Mesothelial cell of epicardium (in vitro differentiated cells): ENCODE measurements at regions not wholly inside any gene's neighbourhood (a gene's known extent, or its start where the extent isn't known, plus 50 kb on each side); places are given as distances from the start of the nearest gene placed in this dataset.
"Not testable (repeated sequence)": the region's sequence is repeated elsewhere in the genome, so short reads cannot be mapped to it uniquely, and the experiment has no call there.

Experiments
- DNase-seq, 2 experiments: peaks; one replicate each; pipeline ENCODE4 v3.0.0; 2021; ENCODE audit warnings: low spot score in 2 of 2; ENCODE audit not compliant: unreplicated experiment in 2 of 2
- H3K27ac Mint-ChIP-seq: 2 replicates; pipeline ENCODE4 v1.8.0; 2021; ENCODE audit warnings: mixed read lengths
- H3K27me3 Mint-ChIP-seq: 2 replicates; pipeline ENCODE4 v1.8.0; 2021; ENCODE audit warnings: low read depth, mixed read lengths
- H3K36me3 Mint-ChIP-seq: 2 replicates; pipeline ENCODE4 v1.8.0; 2021; ENCODE audit warnings: mixed read lengths
- H3K4me1 Mint-ChIP-seq: 2 replicates; pipeline ENCODE4 v1.8.0; 2021; ENCODE audit warnings: mixed read lengths
- H3K4me3 Mint-ChIP-seq: 2 replicates; pipeline ENCODE4 v1.8.0; 2021; ENCODE audit warnings: mild to moderate bottlenecking, moderate library complexity, mixed read lengths
- H3K9me3 Mint-ChIP-seq: 2 replicates; pipeline ENCODE4 v1.8.0; 2021; ENCODE audit warnings: mixed read lengths
- TF ChIP-seq, protein P1 (sequence below): fragments of 200-600 bp; sonication (generic); IDR thresholded peaks from one replicate; pipeline ENCODE4 v1.5.0; 2021; ENCODE audit warnings: antibody characterized with exemption; ENCODE audit not compliant: unreplicated experiment

DNA sequence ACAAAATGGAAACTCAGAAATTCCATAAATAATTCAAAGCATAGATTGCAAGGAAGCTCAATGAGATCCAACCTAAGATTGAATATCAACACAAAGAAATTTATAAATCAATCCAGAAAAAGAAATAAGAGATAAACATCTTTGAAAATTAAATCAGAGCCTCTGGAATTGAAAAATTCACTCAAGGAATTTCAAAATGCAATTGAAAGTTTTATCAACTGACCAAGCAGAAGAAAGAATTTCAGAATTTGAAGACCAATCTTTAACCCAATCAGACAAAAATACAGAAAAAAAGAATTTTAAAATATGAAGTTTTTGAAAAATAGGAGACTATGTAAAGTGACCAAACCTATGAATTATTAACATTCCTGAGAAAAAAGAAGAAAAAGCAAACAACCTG, 134.1 kb downstream of the GASK1B start:
- Mint-ChIP-seq H3K4me3 (no peak overlapping the region), H3K9me3 (peaks cover 35% of the 10 kb centered on the region), H3K27ac (no peak overlapping the region), H3K27me3 (no peaks in the 10 kb centered on the region), H3K36me3 (peaks cover 3% of the 10 kb centered on the region), H3K4me1 (peaks cover 11% of the 10 kb centered on the region)
- TF ChIP-seq, protein P1, sequence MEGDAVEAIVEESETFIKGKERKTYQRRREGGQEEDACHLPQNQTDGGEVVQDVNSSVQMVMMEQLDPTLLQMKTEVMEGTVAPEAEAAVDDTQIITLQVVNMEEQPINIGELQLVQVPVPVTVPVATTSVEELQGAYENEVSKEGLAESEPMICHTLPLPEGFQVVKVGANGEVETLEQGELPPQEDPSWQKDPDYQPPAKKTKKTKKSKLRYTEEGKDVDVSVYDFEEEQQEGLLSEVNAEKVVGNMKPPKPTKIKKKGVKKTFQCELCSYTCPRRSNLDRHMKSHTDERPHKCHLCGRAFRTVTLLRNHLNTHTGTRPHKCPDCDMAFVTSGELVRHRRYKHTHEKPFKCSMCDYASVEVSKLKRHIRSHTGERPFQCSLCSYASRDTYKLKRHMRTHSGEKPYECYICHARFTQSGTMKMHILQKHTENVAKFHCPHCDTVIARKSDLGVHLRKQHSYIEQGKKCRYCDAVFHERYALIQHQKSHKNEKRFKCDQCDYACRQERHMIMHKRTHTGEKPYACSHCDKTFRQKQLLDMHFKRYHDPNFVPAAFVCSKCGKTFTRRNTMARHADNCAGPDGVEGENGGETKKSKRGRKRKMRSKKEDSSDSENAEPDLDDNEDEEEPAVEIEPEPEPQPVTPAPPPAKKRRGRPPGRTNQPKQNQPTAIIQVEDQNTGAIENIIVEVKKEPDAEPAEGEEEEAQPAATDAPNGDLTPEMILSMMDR, result no peak
- DNase-seq, result no peak

DNA sequence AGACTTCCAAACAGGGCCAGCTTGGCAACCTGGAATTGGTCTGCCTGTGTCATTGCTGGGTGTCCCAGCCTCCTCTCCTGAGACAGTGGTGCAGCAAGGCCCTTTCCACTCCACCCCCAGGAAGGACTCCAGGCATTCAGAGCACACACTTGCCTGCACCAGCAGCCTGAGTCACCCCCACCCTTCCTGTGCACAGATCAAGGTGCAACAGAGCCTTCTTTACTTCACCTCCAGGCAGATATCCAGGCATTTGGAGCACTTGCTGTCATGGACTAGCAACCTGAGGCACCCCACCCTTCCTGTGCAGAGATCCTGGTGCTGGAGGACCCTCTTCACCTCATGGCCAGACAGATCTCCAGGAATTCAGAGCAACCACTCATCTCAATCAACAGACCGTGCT, 135.8 kb downstream of the GASK1B start:
- Mint-ChIP-seq H3K9me3 (peaks cover 35% of the 10 kb centered on the region), H3K27me3 (no peaks in the 10 kb centered on the region), H3K36me3 (peaks cover 3% of the 10 kb centered on the region), H3K4me3 (no peak overlapping the region), H3K4me1 (peaks cover 15% of the 10 kb centered on the region), H3K27ac (no peak overlapping the region)
- TF ChIP-seq, protein P1, result no peak
- no peak for DNase-seq

DNA sequence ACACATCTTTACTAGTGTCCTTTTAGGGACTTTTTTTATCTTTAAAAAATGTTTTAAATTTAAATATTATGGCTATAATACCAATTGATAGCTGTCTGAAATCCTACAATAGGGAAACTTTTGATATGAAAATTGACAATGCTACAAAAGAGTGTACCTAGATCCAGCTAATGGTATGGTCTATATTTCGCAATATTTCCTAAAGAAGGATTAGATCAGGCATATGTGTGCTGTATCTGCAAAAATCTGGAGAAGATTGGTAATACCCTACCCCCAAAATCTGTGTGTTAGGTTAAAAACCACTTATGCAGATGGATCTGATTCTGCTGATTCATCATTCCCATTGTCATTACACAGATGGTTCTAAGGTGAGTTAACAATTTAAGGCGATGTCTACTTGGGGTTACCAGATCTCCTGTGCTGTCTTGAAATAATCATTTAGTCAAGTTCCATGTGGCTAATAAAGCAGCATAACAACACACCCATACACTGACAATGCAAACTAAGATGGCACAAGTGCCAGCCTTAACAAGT, 137.1 kb downstream of the GASK1B start:
- TF ChIP-seq, protein P1, result no peak
- Mint-ChIP-seq H3K9me3 (peaks cover 36% of the 10 kb centered on the region), H3K36me3 (peaks cover 3% of the 10 kb centered on the region), H3K4me3 (no peak overlapping the region), H3K27me3 (no peaks in the 10 kb centered on the region), H3K4me1 (peaks cover 15% of the 10 kb centered on the region), H3K27ac (no peak overlapping the region)
- no peak for DNase-seq

DNA sequence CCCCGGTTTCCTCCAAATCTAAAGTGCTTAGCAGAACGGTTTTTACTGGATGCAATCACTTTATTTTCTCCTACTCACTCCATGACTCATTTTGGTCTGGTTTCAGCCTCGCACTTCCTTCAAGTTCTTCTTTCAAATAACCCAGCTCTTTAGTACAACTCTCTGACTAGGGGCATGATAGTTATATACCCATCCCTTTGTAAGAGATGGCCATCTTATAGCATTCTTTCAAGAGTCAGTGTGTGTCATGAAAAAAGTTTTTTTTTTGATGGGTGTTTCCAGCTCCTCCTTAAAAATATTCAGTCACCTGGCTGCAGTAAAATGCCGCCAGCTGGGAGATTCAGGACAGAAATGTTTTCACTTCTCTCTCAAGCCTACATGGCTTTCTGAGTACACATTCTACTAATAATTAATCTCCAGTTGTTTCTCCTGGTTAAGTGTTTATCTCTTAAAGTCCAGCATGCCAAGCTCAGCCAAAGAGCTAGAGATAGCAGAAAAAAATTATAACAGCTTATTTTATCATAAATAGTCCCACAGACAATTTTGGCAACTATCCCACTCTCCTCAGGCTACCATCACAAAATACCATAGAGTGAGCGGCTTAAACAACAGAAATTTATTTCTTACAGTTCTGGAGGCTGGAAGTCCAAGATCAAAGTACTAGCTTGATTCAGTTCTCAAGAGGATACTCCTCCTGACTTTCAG, 139.3 kb downstream of the GASK1B start:
- no peak for DNase-seq
- Mint-ChIP-seq H3K36me3 (peaks cover 3% of the 10 kb centered on the region), H3K4me3 (no peak overlapping the region), H3K27ac (peak overlapping the region; percentile 58), H3K4me1 (peaks cover 15% of the 10 kb centered on the region), H3K27me3 (no peaks in the 10 kb centered on the region), H3K9me3 (peaks cover 37% of the 10 kb centered on the region)
- TF ChIP-seq, protein P1, result no peak

DNA sequence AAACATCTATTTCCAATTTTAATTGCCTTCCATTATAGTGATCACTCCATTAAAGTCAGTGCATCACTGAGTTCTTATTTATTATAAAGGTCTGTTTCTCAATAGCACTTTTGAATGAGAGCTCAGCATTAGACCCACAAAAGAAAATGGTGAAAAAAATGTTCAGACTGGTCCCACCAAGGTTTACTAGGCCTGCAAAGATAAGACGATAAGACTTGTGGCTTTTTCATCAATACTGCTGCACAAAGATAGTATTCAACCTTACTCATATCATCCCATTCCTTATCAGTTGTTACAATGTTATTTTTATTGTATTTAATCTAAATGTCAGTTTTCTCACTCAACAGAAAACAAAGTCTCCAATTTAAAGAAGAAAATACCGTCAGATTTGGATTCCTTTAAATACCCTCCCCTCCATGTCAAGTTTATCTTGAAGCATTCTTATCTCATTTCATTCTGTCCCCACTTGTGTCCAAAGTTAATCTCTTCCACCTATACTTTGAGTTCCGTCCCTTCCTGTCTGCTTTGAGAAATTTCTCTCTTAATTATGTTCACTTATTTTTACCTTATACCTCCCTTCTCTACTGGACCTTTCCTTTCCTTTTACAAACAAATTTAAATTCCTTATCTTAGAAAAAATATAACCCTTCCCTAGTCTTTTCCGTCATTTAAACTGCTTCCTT, 140.0 kb downstream of the GASK1B start:
- Mint-ChIP-seq H3K27me3 (no peaks in the 10 kb centered on the region), H3K4me3 (no peak overlapping the region), H3K36me3 (peaks cover 7% of the 10 kb centered on the region), H3K4me1 (peaks cover 15% of the 10 kb centered on the region), H3K27ac (peak overlapping the region; percentile 58), H3K9me3 (peaks cover 40% of the 10 kb centered on the region)
- DNase-seq, result no peak
- TF ChIP-seq, protein P1, result no peak

DNA sequence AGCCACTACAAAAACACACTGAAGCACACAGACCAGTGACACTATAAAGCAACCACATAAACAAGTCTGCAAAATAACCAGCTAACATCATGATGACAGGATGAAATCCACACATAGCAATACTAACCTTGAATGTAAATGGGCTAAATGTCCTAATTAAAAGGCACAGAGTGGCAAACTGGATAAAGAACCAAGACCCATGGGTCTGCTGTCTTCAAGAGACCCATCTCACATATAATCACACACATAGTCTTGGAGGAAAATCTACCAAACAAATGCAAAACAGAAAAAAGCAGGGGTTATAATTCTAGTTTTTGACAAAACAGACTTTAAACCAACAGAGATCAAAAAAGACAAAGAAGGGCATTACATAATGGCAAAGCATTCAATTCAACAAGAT, 144.4 kb downstream of the GASK1B start:
- not testable (repeated sequence) for H3K27me3 Mint-ChIP-seq, H3K36me3 Mint-ChIP-seq, DNase-seq, H3K27ac Mint-ChIP-seq, H3K4me3 Mint-ChIP-seq
- peaks cover 45% of the 10 kb centered on the region for H3K9me3 Mint-ChIP-seq
- H3K4me1 Mint-ChIP-seq, result peaks cover 14% of the 10 kb centered on the region
